ENCODE measurements at regions not wholly inside any gene's neighbourhood (a gene's known extent, or its start where the extent isn't known, plus 50 kb on each side); places are given as distances from the start of the nearest gene placed in this dataset.

- Histone ChIP-seq H3K36me3 (no peaks in the 10 kb centered on the region), H3K27ac (no peak overlapping the region), H3K4me3 (no peak overlapping the region), H3K4me1 (no peaks in the 10 kb centered on the region), H3K27me3 (no peaks in the 10 kb centered on the region), H3K9me3 (peaks cover 0 to 8% of the 10 kb centered on the region in 2 donors)
- in situ Hi-C loops (cut with MboI; ENCODE audit: low pct_ligation_motif_present in 1 of 4, low pct_unique_long_range_greater_than_20kb in 1 of 4, low sequenced_read_pairs in 3 of 4) (no loop called here), intact Hi-C loops (cut with DNase I; ENCODE audit: low total_unique reads) (no loop called here)
- TF ChIP-seq POLR2A (IDR thresholded peaks at IDR 0.05) (no peak), POLR2AphosphoS5 (IDR thresholded peaks at IDR 0.05) (no peak), EP300 (IDR thresholded peaks at IDR 0.05; ENCODE audit: low read depth) (no peak), CTCF (IDR thresholded peaks at IDR 0.05) (no peak)
- WGBS, 2 donors (ENCODE audit: low coverage in 1 of 2) = 64 to 81% methylated on average over 3 of the region's 3 CpGs
- no peak for DNase-seq
These were observed 728.8 kb downstream of the RNF144A start for GRCh38 chr2:7646024-7646423.

GRCh38 chr2:7646661-7647060, 729.4 kb downstream of the RNF144A start:
- WGBS, 2 donors (ENCODE audit: low coverage in 1 of 2) = 85 to 89% methylated on average over 5 to 6 of the region's 6 CpGs
- Histone ChIP-seq H3K9me3 (peaks cover 0 to 2% of the 10 kb centered on the region in 2 donors), H3K4me3 (no peak overlapping the region), H3K27ac (no peak overlapping the region), H3K4me1 (no peaks in the 10 kb centered on the region), H3K36me3 (no peaks in the 10 kb centered on the region), H3K27me3 (no peaks in the 10 kb centered on the region)
- intact Hi-C loops (cut with DNase I; ENCODE audit: low total_unique reads) (no loop called here), in situ Hi-C loops (cut with MboI; ENCODE audit: low pct_ligation_motif_present in 1 of 4, low pct_unique_long_range_greater_than_20kb in 1 of 4, low sequenced_read_pairs in 3 of 4) (no loop called here)
- no peak for DNase-seq
- TF ChIP-seq POLR2AphosphoS5 (IDR thresholded peaks at IDR 0.05) (no peak), CTCF (IDR thresholded peaks at IDR 0.05) (no peak), POLR2A (IDR thresholded peaks at IDR 0.05) (no peak), EP300 (IDR thresholded peaks at IDR 0.05; ENCODE audit: low read depth) (no peak)

- no peaks in the 10 kb centered on the region for H3K4me1 ChIP-seq
- 71 to 77% methylated on average over 5 to 7 of the region's 7 CpGs for WGBS, 2 donors (ENCODE audit: low coverage in 1 of 2)
- H3K9me3 ChIP-seq = peaks cover 5 to 6% of the 10 kb centered on the region in 2 donors
- H3K27me3 ChIP-seq = no peaks in the 10 kb centered on the region
- TF ChIP-seq EP300 (IDR thresholded peaks at IDR 0.05; ENCODE audit: low read depth) (no peak), POLR2A (IDR thresholded peaks at IDR 0.05) (no peak), POLR2AphosphoS5 (IDR thresholded peaks at IDR 0.05) (no peak), CTCF (IDR thresholded peaks at IDR 0.05) (no peak)
- in situ Hi-C loops (cut with MboI; ENCODE audit: low pct_ligation_motif_present in 1 of 4, low pct_unique_long_range_greater_than_20kb in 1 of 4, low sequenced_read_pairs in 3 of 4) = no loop called here
- no peaks in the 10 kb centered on the region for H3K36me3 ChIP-seq
- DNase-seq = no peak
- H3K4me3 ChIP-seq = no peak overlapping the region
- H3K27ac ChIP-seq = no peak overlapping the region
- intact Hi-C loops (cut with DNase I; ENCODE audit: low total_unique reads) = no loop called here
These were observed 731.1 kb downstream of the RNF144A start for GRCh38 chr2:7648221-7648795.

- 75 to 79% methylated on average over 5 to 6 of the region's 6 CpGs for WGBS, 2 donors (ENCODE audit: low coverage in 1 of 2)
These were observed 732.4 kb downstream of the RNF144A start for GRCh38 chr2:7649461-7650228.

More at GRCh38 chr2:7649461-7650228, 732.4 kb downstream of the RNF144A start:
- in situ Hi-C loops (cut with MboI; ENCODE audit: low pct_ligation_motif_present in 1 of 4, low pct_unique_long_range_greater_than_20kb in 1 of 4, low sequenced_read_pairs in 3 of 4) (no loop called here), intact Hi-C loops (cut with DNase I; ENCODE audit: low total_unique reads) (no loop called here)
- H3K4me3 ChIP-seq = no peak overlapping the region
- H3K36me3 ChIP-seq = no peaks in the 10 kb centered on the region
- H3K4me1 ChIP-seq = no peaks in the 10 kb centered on the region
- no peak overlapping the region for H3K27ac ChIP-seq
- no peak for DNase-seq
- no peaks in the 10 kb centered on the region for H3K27me3 ChIP-seq
- TF ChIP-seq CTCF (IDR thresholded peaks at IDR 0.05) (no peak), POLR2A (IDR thresholded peaks at IDR 0.05) (no peak)
- peaks cover 5 to 6% of the 10 kb centered on the region in 2 donors for H3K9me3 ChIP-seq
